ENCODE measurements at regions not wholly inside any gene's neighbourhood (a gene's known extent, or its start where the extent isn't known, plus 50 kb on each side); places are given as distances from the start of the nearest gene placed in this dataset.

- TF ChIP-seq GATA2 (IDR thresholded peaks at IDR 0.05; ENCODE audit: low read depth, low read length) (no peak), GATA3 (IDR thresholded peaks at IDR 0.05; ENCODE audit: low read depth, low read length) (no peak)
These were observed 615.3 kb downstream of the BCL11A start for GRCh38 chr2:59938181-59938580.

GRCh38 chr2:59936048-59936447, 617.4 kb downstream of the BCL11A start:
- TF ChIP-seq GATA2 (IDR thresholded peaks at IDR 0.05; ENCODE audit: low read depth, low read length), result no peak
- no peak for TF ChIP-seq GATA3 (IDR thresholded peaks at IDR 0.05; ENCODE audit: low read depth, low read length)

GRCh38 chr2:59935005-59935404, 618.4 kb downstream of the BCL11A start:
- no peak for TF ChIP-seq GATA3 (IDR thresholded peaks at IDR 0.05; ENCODE audit: low read depth, low read length)
- TF ChIP-seq GATA2 (IDR thresholded peaks at IDR 0.05; ENCODE audit: low read depth, low read length), result no peak

DNA sequence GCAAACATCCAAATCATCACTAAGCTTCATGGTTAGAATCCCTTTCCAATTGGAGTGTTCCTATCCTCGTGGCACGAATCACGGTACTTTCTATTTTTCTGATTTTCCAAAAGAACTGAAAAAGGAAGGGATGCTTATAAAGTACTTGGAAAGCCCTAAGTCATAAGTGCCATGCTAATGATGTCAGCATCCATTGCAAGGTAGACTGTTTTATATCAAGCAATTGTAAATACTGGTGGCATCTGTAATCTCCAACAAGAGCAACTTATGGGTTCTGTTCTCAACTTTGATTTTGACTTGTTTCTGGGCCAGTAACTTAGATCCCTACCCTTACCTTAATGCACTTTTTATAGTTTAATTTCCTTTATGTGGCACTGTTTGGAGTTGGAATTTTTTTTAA, 619.5 kb downstream of the BCL11A start:
- no peak for TF ChIP-seq GATA2 (IDR thresholded peaks at IDR 0.05; ENCODE audit: low read depth, low read length)
- no peak for TF ChIP-seq GATA3 (IDR thresholded peaks at IDR 0.05; ENCODE audit: low read depth, low read length)

- TF ChIP-seq GATA2 (IDR thresholded peaks at IDR 0.05; ENCODE audit: low read depth, low read length) (no peak), GATA3 (IDR thresholded peaks at IDR 0.05; ENCODE audit: low read depth, low read length) (no peak)
These were observed 621.1 kb downstream of the BCL11A start for GRCh38 chr2:59932341-59932740.

GRCh38 chr2:59930430-59930829, 623.0 kb downstream of the BCL11A start:
- TF ChIP-seq GATA3 (IDR thresholded peaks at IDR 0.05; ENCODE audit: low read depth, low read length) (no peak), GATA2 (IDR thresholded peaks at IDR 0.05; ENCODE audit: low read depth, low read length) (no peak)

DNA sequence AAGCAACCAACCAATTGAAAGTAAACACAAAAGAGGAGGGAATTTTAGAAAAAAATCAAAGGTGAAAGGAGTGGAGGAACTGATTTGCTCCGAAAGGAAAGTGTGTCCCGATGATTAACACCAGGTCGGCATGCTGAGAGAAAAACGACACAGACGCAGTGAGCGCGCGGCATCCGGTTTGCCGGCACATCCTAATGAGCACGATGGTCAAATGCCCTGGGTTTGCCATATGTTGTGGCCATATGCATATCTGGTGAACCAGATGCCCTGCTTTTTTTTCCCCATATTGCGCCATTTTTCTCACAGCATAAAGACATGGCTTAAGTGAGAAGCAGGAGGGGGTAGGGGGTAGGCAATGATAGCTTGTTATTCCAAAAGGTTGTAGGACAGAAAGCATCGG, 626.7 kb downstream of the BCL11A start:
- TF ChIP-seq GATA3 (IDR thresholded peaks at IDR 0.05; ENCODE audit: low read depth, low read length) (no peak), GATA2 (IDR thresholded peaks at IDR 0.05; ENCODE audit: low read depth, low read length) (no peak)

- TF ChIP-seq GATA3 (IDR thresholded peaks at IDR 0.05; ENCODE audit: low read depth, low read length) (no peak), GATA2 (IDR thresholded peaks at IDR 0.05; ENCODE audit: low read depth, low read length) (no peak)
These were observed 628.1 kb downstream of the BCL11A start for GRCh38 chr2:59925321-59925720.

DNA sequence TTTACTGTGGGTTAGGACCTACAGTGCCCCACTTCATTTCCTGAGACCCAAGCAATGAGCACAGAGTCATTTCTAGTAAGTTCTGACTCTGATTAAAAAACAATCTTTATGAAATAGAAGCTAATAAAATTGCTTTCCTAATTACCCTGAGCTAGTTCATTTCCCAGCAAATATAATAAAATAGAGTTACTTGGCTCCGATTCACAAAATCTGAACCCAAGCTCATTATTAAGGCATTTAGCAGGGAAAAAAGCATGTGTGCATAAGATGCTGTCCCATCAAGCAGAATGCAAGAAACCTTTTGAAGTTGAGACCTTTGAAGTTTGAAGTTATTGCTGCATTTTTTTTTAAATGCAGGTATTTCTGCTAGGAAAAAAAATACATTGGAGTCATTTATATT, 629.1 kb downstream of the BCL11A start:
- no peak for TF ChIP-seq GATA2 (IDR thresholded peaks at IDR 0.05; ENCODE audit: low read depth, low read length)
- no peak for TF ChIP-seq GATA3 (IDR thresholded peaks at IDR 0.05; ENCODE audit: low read depth, low read length)

DNA sequence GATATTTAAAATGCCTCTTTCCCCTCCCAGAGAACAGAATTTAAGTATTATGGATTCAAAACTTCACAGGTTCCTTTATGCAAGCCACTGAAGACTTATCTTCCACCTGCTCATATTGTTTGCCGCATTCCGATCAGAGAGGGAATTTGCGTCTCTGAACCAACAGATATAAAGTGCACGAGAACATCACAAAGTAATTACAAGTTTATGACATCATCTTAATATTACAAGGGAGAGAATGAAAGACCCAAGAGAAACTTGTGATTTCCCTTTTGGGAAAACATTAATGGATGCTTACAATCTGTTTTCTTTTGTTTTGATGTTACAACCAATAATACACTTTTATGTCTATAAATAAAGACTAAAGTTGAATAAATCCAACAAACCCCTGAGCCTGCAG, 631.0 kb downstream of the BCL11A start:
- TF ChIP-seq GATA3 (IDR thresholded peaks at IDR 0.05; ENCODE audit: low read depth, low read length) (no peak), GATA2 (IDR thresholded peaks at IDR 0.05; ENCODE audit: low read depth, low read length) (no peak)

DNA sequence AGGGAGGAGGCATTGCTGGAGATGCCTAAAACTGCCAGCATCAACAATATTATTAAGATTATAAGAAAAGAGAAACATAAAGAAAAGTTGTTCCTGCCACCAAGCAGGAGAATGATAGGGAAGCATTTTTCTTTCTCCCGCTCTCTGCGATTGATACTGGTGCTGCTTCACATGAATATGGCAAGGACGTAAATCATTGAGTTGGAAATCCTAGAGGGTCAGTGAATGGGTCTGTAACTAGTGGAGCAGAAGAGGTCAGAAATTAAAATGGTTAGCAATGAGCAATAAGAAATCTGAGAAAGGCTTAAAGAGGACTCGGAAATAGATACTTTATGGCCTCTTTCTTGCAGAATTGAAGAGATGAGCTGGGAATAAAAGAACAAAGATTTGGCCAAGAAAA, 631.7 kb downstream of the BCL11A start:
- TF ChIP-seq GATA2 (IDR thresholded peaks at IDR 0.05; ENCODE audit: low read depth, low read length) (no peak), GATA3 (IDR thresholded peaks at IDR 0.05; ENCODE audit: low read depth, low read length) (no peak)

DNA sequence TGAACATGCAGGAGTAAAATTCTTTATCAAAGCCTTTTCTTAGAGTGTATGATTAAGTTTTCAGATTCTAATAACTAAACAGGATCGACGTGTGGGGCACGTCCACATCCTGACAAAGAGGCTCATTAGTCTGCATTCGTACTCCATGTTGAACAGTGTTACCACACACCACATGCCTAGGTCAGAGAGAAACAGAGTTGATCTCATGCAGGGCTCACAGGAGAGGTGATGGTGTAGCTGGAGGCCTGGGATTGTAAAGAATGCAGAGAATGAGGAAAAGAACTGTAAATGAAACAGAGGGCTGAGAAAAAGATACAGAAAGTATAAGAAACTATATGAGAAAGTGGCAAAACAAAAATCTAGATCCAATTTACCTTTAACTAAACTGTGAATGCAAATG, 632.5 kb downstream of the BCL11A start:
- no peak for TF ChIP-seq GATA3 (IDR thresholded peaks at IDR 0.05; ENCODE audit: low read depth, low read length)
- TF ChIP-seq GATA2 (IDR thresholded peaks at IDR 0.05; ENCODE audit: low read depth, low read length), result no peak

DNA sequence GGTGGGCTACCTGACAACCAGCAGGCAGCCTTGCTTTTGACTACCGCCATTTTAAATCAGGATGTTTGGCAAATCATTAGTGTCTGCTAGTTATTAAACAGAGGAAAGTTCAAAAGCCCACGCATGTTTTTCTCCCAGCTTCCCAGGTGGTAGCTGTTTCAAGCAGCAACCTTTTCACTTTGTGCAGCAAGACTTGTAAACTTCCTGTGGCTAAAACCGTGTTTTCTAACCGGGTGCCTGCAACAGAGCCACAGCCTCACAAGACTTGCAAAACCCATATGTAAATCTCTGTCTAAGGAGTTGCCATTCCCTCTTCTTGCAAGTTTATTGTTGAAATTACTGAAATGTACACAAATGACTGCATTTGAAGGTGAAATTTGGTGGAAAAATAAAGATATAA, 633.1 kb downstream of the BCL11A start:
- no peak for TF ChIP-seq GATA2 (IDR thresholded peaks at IDR 0.05; ENCODE audit: low read depth, low read length)
- TF ChIP-seq GATA3 (IDR thresholded peaks at IDR 0.05; ENCODE audit: low read depth, low read length), result no peak

GRCh38 chr2:59919579-59919978, 633.9 kb downstream of the BCL11A start:
- TF ChIP-seq GATA2 (IDR thresholded peaks at IDR 0.05; ENCODE audit: low read depth, low read length) (no peak), GATA3 (IDR thresholded peaks at IDR 0.05; ENCODE audit: low read depth, low read length) (no peak)

DNA sequence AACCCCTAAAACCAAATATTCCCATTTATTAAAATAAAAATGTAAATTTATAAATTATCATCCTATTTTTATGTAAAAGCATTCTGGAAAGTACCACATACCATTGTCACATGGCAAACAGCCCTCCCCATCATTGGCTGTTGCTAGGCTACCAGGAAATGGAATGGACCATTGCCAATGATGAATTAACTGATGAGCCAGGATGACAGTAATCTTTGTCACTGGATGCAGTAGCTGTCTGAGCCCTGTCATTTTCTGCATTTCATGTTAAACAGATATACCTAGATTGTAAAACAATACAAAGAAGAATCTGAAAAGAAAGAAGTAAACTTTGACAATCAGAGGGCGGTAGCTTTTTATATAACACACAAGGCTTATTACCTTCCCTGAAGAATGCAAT, 641.4 kb downstream of the BCL11A start:
- TF ChIP-seq GATA2 (IDR thresholded peaks at IDR 0.05; ENCODE audit: low read depth, low read length) (no peak), GATA3 (IDR thresholded peaks at IDR 0.05; ENCODE audit: low read depth, low read length) (no peak)

GRCh38 chr2:59910166-59910565, 643.3 kb downstream of the BCL11A start:
- TF ChIP-seq GATA3 (IDR thresholded peaks at IDR 0.05; ENCODE audit: low read depth, low read length), result no peak
- no peak for TF ChIP-seq GATA2 (IDR thresholded peaks at IDR 0.05; ENCODE audit: low read depth, low read length)
